IPS-18a (cell line): ENCODE measurements at regions not wholly inside any gene's neighbourhood (a gene's known extent, or its start where the extent isn't known, plus 50 kb on each side); places are given as distances from the start of the nearest gene placed in this dataset.

ENCODE experiments used
- H3K27ac ChIP-seq: one replicate; pipeline ENCODE4 v1.5.1; 2013; ENCODE audit warnings: low read length
- H3K27me3 ChIP-seq: one replicate; pipeline ENCODE4 v1.6.1; 2013; ENCODE audit warnings: mild to moderate bottlenecking, low read length; ENCODE audit not compliant: control insufficient read depth, insufficient read depth
- H3K36me3 ChIP-seq: one replicate; pipeline ENCODE4 v1.6.1; 2013; ENCODE audit warnings: low read depth, low read length; ENCODE audit not compliant: control insufficient read depth
- H3K4me1 ChIP-seq: one replicate; pipeline ENCODE4 v1.6.1; 2013; ENCODE audit warnings: low read depth, low read length; ENCODE audit not compliant: control insufficient read depth
- H3K4me3 ChIP-seq: one replicate; pipeline ENCODE4 v1.5.1; 2013; ENCODE audit warnings: low read length
- H3K9ac ChIP-seq: one replicate; pipeline ENCODE4 v1.6.1; 2013; ENCODE audit warnings: mild to moderate bottlenecking, low read length, moderate library complexity
- H3K9me3 ChIP-seq: one replicate; pipeline ENCODE4 v1.6.1; 2013; ENCODE audit warnings: low read depth, low read length; ENCODE audit not compliant: control insufficient read depth

GRCh38 chr14:98173305-98173704, 1098.7 kb downstream of the BCL11B start:
- no peak overlapping the region for H3K4me3 ChIP-seq
- no peaks in the 10 kb centered on the region for H3K27me3 ChIP-seq
- no peaks in the 10 kb centered on the region for H3K9me3 ChIP-seq
- H3K36me3 ChIP-seq: no peaks in the 10 kb centered on the region
- no peak overlapping the region for H3K27ac ChIP-seq
- H3K4me1 ChIP-seq: peaks cover 18% of the 10 kb centered on the region
- no peak overlapping the region for H3K9ac ChIP-seq

- Histone ChIP-seq H3K9me3 (no peaks in the 10 kb centered on the region), H3K27me3 (no peaks in the 10 kb centered on the region), H3K4me1 (peaks cover 18% of the 10 kb centered on the region), H3K27ac (no peak overlapping the region), H3K36me3 (no peaks in the 10 kb centered on the region), H3K4me3 (no peak overlapping the region), H3K9ac (no peak overlapping the region)
Observed at GRCh38 chr14:98174041-98174440, 1098.0 kb downstream of the BCL11B start.

- Histone ChIP-seq H3K4me1 (peaks cover 13% of the 10 kb centered on the region), H3K27ac (no peak overlapping the region), H3K9ac (no peak overlapping the region), H3K9me3 (no peaks in the 10 kb centered on the region), H3K27me3 (no peaks in the 10 kb centered on the region), H3K4me3 (no peak overlapping the region), H3K36me3 (no peaks in the 10 kb centered on the region)
Observed at GRCh38 chr14:98175436-98175835, 1096.6 kb downstream of the BCL11B start.

GRCh38 chr14:98175881-98176280, 1096.1 kb downstream of the BCL11B start:
- Histone ChIP-seq H3K9me3 (no peaks in the 10 kb centered on the region), H3K9ac (no peak overlapping the region)

GRCh38 chr14:98176892-98177291, 1095.1 kb downstream of the BCL11B start:
- no peak overlapping the region for H3K9ac ChIP-seq
- H3K4me1 ChIP-seq: peaks cover 9% of the 10 kb centered on the region
- no peak overlapping the region for H3K27ac ChIP-seq
- H3K9me3 ChIP-seq: no peaks in the 10 kb centered on the region
- H3K4me3 ChIP-seq: no peak overlapping the region
- H3K36me3 ChIP-seq: no peaks in the 10 kb centered on the region
- no peaks in the 10 kb centered on the region for H3K27me3 ChIP-seq

More at GRCh38 chr14:98175881-98176280, 1096.1 kb downstream of the BCL11B start:
- H3K4me1 ChIP-seq: peaks cover 9% of the 10 kb centered on the region
- H3K27ac ChIP-seq: no peak overlapping the region
- H3K36me3 ChIP-seq: no peaks in the 10 kb centered on the region
- H3K27me3 ChIP-seq: no peaks in the 10 kb centered on the region
- H3K4me3 ChIP-seq: no peak overlapping the region

GRCh38 chr14:98177551-98177950, 1094.4 kb downstream of the BCL11B start:
- no peaks in the 10 kb centered on the region for H3K27me3 ChIP-seq
- H3K4me3 ChIP-seq: no peak overlapping the region
- H3K27ac ChIP-seq: no peak overlapping the region

GRCh38 chr14:98181241-98181640, 1090.8 kb downstream of the BCL11B start:
- H3K36me3 ChIP-seq: no peaks in the 10 kb centered on the region
- no peak overlapping the region for H3K4me3 ChIP-seq
- no peaks in the 10 kb centered on the region for H3K9me3 ChIP-seq
- H3K27ac ChIP-seq: no peak overlapping the region
- H3K27me3 ChIP-seq: no peaks in the 10 kb centered on the region
- H3K4me1 ChIP-seq: no peaks in the 10 kb centered on the region
- no peak overlapping the region for H3K9ac ChIP-seq

More at GRCh38 chr14:98177551-98177950, 1094.4 kb downstream of the BCL11B start:
- H3K9ac ChIP-seq: no peak overlapping the region
- H3K36me3 ChIP-seq: no peaks in the 10 kb centered on the region
- no peaks in the 10 kb centered on the region for H3K9me3 ChIP-seq
- H3K4me1 ChIP-seq: peaks cover 9% of the 10 kb centered on the region

GRCh38 chr14:98181768-98182167, 1090.2 kb downstream of the BCL11B start:
- no peak overlapping the region for H3K4me3 ChIP-seq

GRCh38 chr14:98182393-98183055, 1089.5 kb downstream of the BCL11B start:
- Histone ChIP-seq H3K4me3 (no peak overlapping the region), H3K9ac (no peak overlapping the region), H3K36me3 (no peaks in the 10 kb centered on the region), H3K9me3 (no peaks in the 10 kb centered on the region), H3K27ac (no peak overlapping the region), H3K27me3 (no peaks in the 10 kb centered on the region), H3K4me1 (no peaks in the 10 kb centered on the region)

More at GRCh38 chr14:98181768-98182167, 1090.2 kb downstream of the BCL11B start:
- H3K27ac ChIP-seq: no peak overlapping the region
- no peaks in the 10 kb centered on the region for H3K9me3 ChIP-seq
- no peaks in the 10 kb centered on the region for H3K4me1 ChIP-seq
- H3K9ac ChIP-seq: no peak overlapping the region
- H3K36me3 ChIP-seq: no peaks in the 10 kb centered on the region
- H3K27me3 ChIP-seq: no peaks in the 10 kb centered on the region

GRCh38 chr14:98183556-98183955, 1088.4 kb downstream of the BCL11B start:
- Histone ChIP-seq H3K36me3 (no peaks in the 10 kb centered on the region), H3K27ac (no peak overlapping the region), H3K4me1 (no peaks in the 10 kb centered on the region), H3K9ac (no peak overlapping the region), H3K4me3 (no peak overlapping the region), H3K27me3 (no peaks in the 10 kb centered on the region), H3K9me3 (no peaks in the 10 kb centered on the region)

GRCh38 chr14:98184457-98184856, 1087.5 kb downstream of the BCL11B start:
- H3K27ac ChIP-seq: no peak overlapping the region
- no peaks in the 10 kb centered on the region for H3K27me3 ChIP-seq
- no peaks in the 10 kb centered on the region for H3K9me3 ChIP-seq
- no peak overlapping the region for H3K4me3 ChIP-seq
- no peak overlapping the region for H3K9ac ChIP-seq
- no peaks in the 10 kb centered on the region for H3K36me3 ChIP-seq
- no peaks in the 10 kb centered on the region for H3K4me1 ChIP-seq

- Histone ChIP-seq H3K4me3 (no peak overlapping the region), H3K9me3 (no peaks in the 10 kb centered on the region), H3K27ac (no peak overlapping the region), H3K27me3 (no peaks in the 10 kb centered on the region), H3K4me1 (no peaks in the 10 kb centered on the region), H3K9ac (no peak overlapping the region), H3K36me3 (no peaks in the 10 kb centered on the region)
Observed at GRCh38 chr14:98185036-98185435, 1087.0 kb downstream of the BCL11B start.
